Activated CD8-positive, alpha-beta memory T cell treated with anti-CD3 and anti-CD28 coated beads, Interleukin-2, amount 10 ng/mL, durations not matched to agents 7 days and 5 days (primary cell): ENCODE measurements at regions not wholly inside any gene's neighbourhood (a gene's known extent, or its start where the extent isn't known, plus 50 kb on each side); places are given as distances from the start of the nearest gene placed in this dataset.
"Not testable (repeated sequence)": the region's sequence is repeated elsewhere in the genome, so short reads cannot be mapped to it uniquely, and the experiment has no call there.

ENCODE experiments used
- ATAC-seq: fragments of 150-1000 bp; cut with Tn5 transposase; one replicate; pipeline ENCODE4 v1.10.0; 2021; ENCODE audit warnings: moderate library complexity
- CTCF ChIA-PET: fragments of 350-600 bp; sonication (Branson Sonifier 250); formaldehyde crosslinking; loops from one replicate; lab custom pipeline; 2021; ENCODE audit warnings: antibody characterized with exemption; lab: Charles Lee
- DNase-seq: peaks from one replicate; pipeline ENCODE4 v3.0.0-alpha.2; 2020
- H3K27ac Mint-ChIP-seq: one replicate; pipeline ENCODE4 v1.8.0; 2021; ENCODE audit warnings: mild to moderate bottlenecking, mixed read lengths
- H3K27me3 Mint-ChIP-seq: one replicate; pipeline ENCODE4 v1.8.0; 2021; ENCODE audit warnings: mixed read lengths
- H3K36me3 Mint-ChIP-seq: one replicate; pipeline ENCODE4 v1.8.0; 2021; ENCODE audit warnings: mild to moderate bottlenecking, mixed read lengths
- H3K4me1 Mint-ChIP-seq: one replicate; pipeline ENCODE4 v1.8.0; 2021; ENCODE audit warnings: mixed read lengths
- H3K4me3 Mint-ChIP-seq: one replicate; pipeline ENCODE4 v1.8.0; 2021; ENCODE audit warnings: mild to moderate bottlenecking, moderate library complexity, mixed read lengths
- H3K9me3 Mint-ChIP-seq: one replicate; pipeline ENCODE4 v1.8.0; 2022; ENCODE audit warnings: low read depth, mixed read lengths

- ATAC-seq (no peak), DNase-seq (no peak)
- H3K27me3 Mint-ChIP-seq: peaks cover 24% of the 10 kb centered on the region
- CTCF ChIA-PET: no interaction called here
- no peaks in the 10 kb centered on the region for H3K36me3 Mint-ChIP-seq
- H3K4me1 Mint-ChIP-seq: peaks cover 1% of the 10 kb centered on the region
- no peak overlapping the region for H3K27ac Mint-ChIP-seq
- H3K9me3 Mint-ChIP-seq: no peaks in the 10 kb centered on the region
- H3K4me3 Mint-ChIP-seq: no peak overlapping the region
Observed at GRCh38 chr2:111668741-111669140, 215.3 kb downstream of the ANAPC1 start.

GRCh38 chr2:111669928-111670695 is 213.9 kb downstream of the ANAPC1 start:
- H3K9me3 Mint-ChIP-seq: no peaks in the 10 kb centered on the region

GRCh38 chr2:111670776-111671175 is 213.2 kb downstream of the ANAPC1 start:
- peak; percentile 25 for DNase-seq
- Mint-ChIP-seq H3K27me3 (peaks cover 27% of the 10 kb centered on the region), H3K36me3 (no peaks in the 10 kb centered on the region), H3K4me3 (no peak overlapping the region), H3K27ac (no peak overlapping the region), H3K9me3 (no peaks in the 10 kb centered on the region), H3K4me1 (peaks cover 5% of the 10 kb centered on the region)
- ATAC-seq: no peak
- CTCF ChIA-PET: no interaction called here

More at GRCh38 chr2:111669928-111670695, 213.9 kb downstream of the ANAPC1 start:
- Mint-ChIP-seq H3K4me3 (no peak overlapping the region), H3K36me3 (no peaks in the 10 kb centered on the region), H3K27me3 (peaks cover 23% of the 10 kb centered on the region), H3K27ac (no peak overlapping the region), H3K4me1 (peaks cover 3% of the 10 kb centered on the region)
- CTCF ChIA-PET: no interaction called here
- ATAC-seq: no peak
- DNase-seq: peak; percentile 40

- no peak overlapping the region for H3K4me3 Mint-ChIP-seq
- CTCF ChIA-PET: no interaction called here
- H3K27ac Mint-ChIP-seq: no peak overlapping the region
- peaks cover 5% of the 10 kb centered on the region for H3K4me1 Mint-ChIP-seq
- DNase-seq (peak; percentile 9), ATAC-seq (no peak)
- no peaks in the 10 kb centered on the region for H3K36me3 Mint-ChIP-seq
- peaks cover 36% of the 10 kb centered on the region for H3K27me3 Mint-ChIP-seq
- H3K9me3 Mint-ChIP-seq: no peaks in the 10 kb centered on the region
Observed at GRCh38 chr2:111671426-111672150, 212.4 kb downstream of the ANAPC1 start.

GRCh38 chr2:111672641-111673040 is 211.4 kb downstream of the ANAPC1 start:
- H3K9me3 Mint-ChIP-seq, H3K4me1 Mint-ChIP-seq, ATAC-seq, H3K4me3 Mint-ChIP-seq, CTCF ChIA-PET, H3K27ac Mint-ChIP-seq, H3K36me3 Mint-ChIP-seq: not testable (repeated sequence)
- peaks cover 42% of the 10 kb centered on the region for H3K27me3 Mint-ChIP-seq
- peak; percentile 2 for DNase-seq

DNA sequence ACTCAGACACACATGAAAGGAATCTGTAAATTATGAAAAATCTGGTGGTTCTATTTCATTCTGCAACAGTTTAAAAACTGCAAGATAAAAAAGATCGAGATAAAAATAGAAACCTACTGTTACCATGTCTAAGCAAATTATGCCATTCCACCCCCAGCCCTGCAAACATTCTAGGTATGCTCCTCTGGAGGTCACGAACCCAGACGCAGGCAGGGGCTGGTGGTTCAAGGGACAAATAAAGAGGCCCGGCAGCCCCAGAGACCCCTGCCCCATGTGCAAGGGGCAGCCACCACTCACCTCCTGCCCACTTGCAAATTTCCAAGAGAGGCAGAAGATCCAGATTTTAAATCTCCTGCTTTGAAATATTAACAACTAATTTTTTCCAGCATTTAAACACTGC is 210.5 kb downstream of the ANAPC1 start:
- Mint-ChIP-seq H3K36me3 (peaks cover 1% of the 10 kb centered on the region), H3K27me3 (peaks cover 37% of the 10 kb centered on the region), H3K27ac (no peak overlapping the region), H3K4me1 (peaks cover 9% of the 10 kb centered on the region), H3K4me3 (no peak overlapping the region), H3K9me3 (no peaks in the 10 kb centered on the region)
- no peak for ATAC-seq
- CTCF ChIA-PET: no interaction called here
- peak; percentile 4 for DNase-seq

GRCh38 chr2:111675419-111676194 is 208.4 kb downstream of the ANAPC1 start:
- Mint-ChIP-seq H3K36me3 (peaks cover 1% of the 10 kb centered on the region), H3K4me3 (no peak overlapping the region), H3K27ac (no peak overlapping the region), H3K27me3 (peaks cover 34% of the 10 kb centered on the region), H3K9me3 (no peaks in the 10 kb centered on the region), H3K4me1 (peaks cover 18% of the 10 kb centered on the region)
- CTCF ChIA-PET: no interaction called here
- ATAC-seq (no peak), DNase-seq (no peak)

GRCh38 chr2:111676291-111676822 is 207.6 kb downstream of the ANAPC1 start:
- H3K27me3 Mint-ChIP-seq: peaks cover 40% of the 10 kb centered on the region
- ATAC-seq (no peak), DNase-seq (no peak)
- H3K4me1 Mint-ChIP-seq: peaks cover 18% of the 10 kb centered on the region
- H3K27ac Mint-ChIP-seq: no peak overlapping the region
- peaks cover 1% of the 10 kb centered on the region for H3K36me3 Mint-ChIP-seq
- no peaks in the 10 kb centered on the region for H3K9me3 Mint-ChIP-seq
- CTCF ChIA-PET: no interaction called here
- no peak overlapping the region for H3K4me3 Mint-ChIP-seq

DNA sequence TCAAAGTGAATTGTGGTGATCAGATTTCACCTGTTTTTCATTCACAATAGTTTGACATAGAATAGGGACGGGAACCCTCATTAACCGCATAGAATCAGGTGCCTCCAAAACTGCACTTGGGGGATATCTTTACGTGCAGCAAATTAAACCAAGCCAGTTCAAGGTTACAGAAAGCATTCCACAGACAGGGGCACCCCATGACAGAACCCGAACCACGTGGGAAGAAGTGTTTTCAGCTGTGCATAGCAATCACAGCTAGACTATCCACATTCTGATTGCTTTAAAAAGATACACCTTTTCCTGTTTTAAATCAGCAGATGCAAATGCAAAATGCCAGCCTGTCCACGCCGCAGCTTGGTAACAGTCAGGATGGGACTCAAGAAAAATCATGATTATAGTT is 205.8 kb downstream of the ANAPC1 start:
- no peak overlapping the region for H3K27ac Mint-ChIP-seq
- H3K4me3 Mint-ChIP-seq: no peak overlapping the region
- peaks cover 18% of the 10 kb centered on the region for H3K4me1 Mint-ChIP-seq
- ATAC-seq (no peak), DNase-seq (no peak)
- peaks cover 1% of the 10 kb centered on the region for H3K36me3 Mint-ChIP-seq
- H3K27me3 Mint-ChIP-seq: peaks cover 42% of the 10 kb centered on the region
- no peaks in the 10 kb centered on the region for H3K9me3 Mint-ChIP-seq
- CTCF ChIA-PET: interaction anchor here (0.6 kb wide), 1 partner anchor 20 kb away, joined by 3 read pairs; no protein-coding TSS in a partner anchor

- CTCF ChIA-PET: interaction anchor here (1.0 kb wide), 1 partner anchor 20 kb away, joined by 3 read pairs; no protein-coding TSS in a partner anchor
- Mint-ChIP-seq H3K27ac (no peak overlapping the region), H3K9me3 (no peaks in the 10 kb centered on the region), H3K36me3 (peaks cover 1% of the 10 kb centered on the region), H3K4me3 (no peak overlapping the region), H3K4me1 (peaks cover 18% of the 10 kb centered on the region), H3K27me3 (peaks cover 45% of the 10 kb centered on the region)
- DNase-seq (no peak), ATAC-seq (no peak)
Observed at GRCh38 chr2:111678651-111679050, 205.3 kb downstream of the ANAPC1 start.

DNA sequence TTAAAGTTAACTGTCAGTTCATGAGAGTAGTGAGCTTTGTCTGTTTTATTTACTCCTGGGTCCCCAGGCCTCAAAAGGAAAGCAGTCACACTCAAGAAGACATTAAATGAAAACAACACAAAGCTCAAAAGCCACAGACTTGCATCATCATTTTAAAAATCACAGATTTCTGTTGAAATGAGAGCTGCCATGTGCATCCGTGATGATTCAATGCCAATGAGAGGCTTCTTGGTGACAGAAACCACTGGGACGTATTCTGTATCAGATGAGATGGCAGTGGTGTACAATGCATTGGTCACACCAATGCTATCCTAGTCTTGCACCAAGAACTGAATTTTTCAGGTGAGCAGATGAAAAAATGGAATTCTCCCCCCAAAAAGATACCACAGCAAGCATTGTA is 204.8 kb downstream of the ANAPC1 start:
- CTCF ChIA-PET: interaction anchor here (1.0 kb wide), 1 partner anchor 19 kb away, joined by 3 read pairs; no protein-coding TSS in a partner anchor
- ATAC-seq: peak; percentile 16
- H3K27ac Mint-ChIP-seq: no peak overlapping the region
- no peak for DNase-seq
- H3K36me3 Mint-ChIP-seq: peaks cover 1% of the 10 kb centered on the region
- no peaks in the 10 kb centered on the region for H3K9me3 Mint-ChIP-seq
- peaks cover 18% of the 10 kb centered on the region for H3K4me1 Mint-ChIP-seq
- H3K4me3 Mint-ChIP-seq: no peak overlapping the region
- peaks cover 45% of the 10 kb centered on the region for H3K27me3 Mint-ChIP-seq

GRCh38 chr2:111684611-111685010 is 199.4 kb downstream of the ANAPC1 start:
- CTCF ChIA-PET: no interaction called here
- Mint-ChIP-seq H3K4me3 (no peak overlapping the region), H3K9me3 (no peaks in the 10 kb centered on the region), H3K27ac (no peak overlapping the region), H3K36me3 (no peaks in the 10 kb centered on the region), H3K4me1 (no peaks in the 10 kb centered on the region), H3K27me3 (peaks cover 29% of the 10 kb centered on the region)
- no peak for DNase-seq
- ATAC-seq: no peak

DNA sequence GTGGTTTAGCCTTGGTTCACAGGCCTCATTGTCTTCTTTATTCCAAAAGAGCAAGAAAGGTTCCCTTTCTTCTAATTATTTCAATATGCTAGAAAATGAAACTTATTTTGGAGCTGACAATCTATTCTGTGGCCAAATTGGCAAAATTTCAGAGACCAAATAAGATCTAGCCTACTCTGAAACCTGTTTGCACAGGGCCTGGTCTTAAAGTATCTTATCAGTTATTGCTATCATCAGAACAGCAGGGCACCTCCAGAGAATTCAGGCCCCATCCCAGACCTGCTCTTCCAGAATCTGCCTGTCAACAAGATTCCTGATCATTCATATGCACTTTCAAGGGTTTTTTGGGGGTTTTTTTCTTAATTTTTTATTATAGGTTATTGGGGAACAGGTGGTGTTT is 198.7 kb downstream of the ANAPC1 start:
- Mint-ChIP-seq H3K4me1 (no peaks in the 10 kb centered on the region), H3K36me3 (no peaks in the 10 kb centered on the region), H3K27ac (no peak overlapping the region), H3K4me3 (no peak overlapping the region), H3K9me3 (no peaks in the 10 kb centered on the region), H3K27me3 (peaks cover 24% of the 10 kb centered on the region)
- CTCF ChIA-PET: interaction anchor here (1.2 kb wide), 1 partner anchor 17 kb away, joined by 3 read pairs; no protein-coding TSS in a partner anchor
- DNase-seq (no peak), ATAC-seq (no peak)
